ENCODE measurements at regions not wholly inside any gene's neighbourhood (a gene's known extent, or its start where the extent isn't known, plus 50 kb on each side); places are given as distances from the start of the nearest gene placed in this dataset.

DNA sequence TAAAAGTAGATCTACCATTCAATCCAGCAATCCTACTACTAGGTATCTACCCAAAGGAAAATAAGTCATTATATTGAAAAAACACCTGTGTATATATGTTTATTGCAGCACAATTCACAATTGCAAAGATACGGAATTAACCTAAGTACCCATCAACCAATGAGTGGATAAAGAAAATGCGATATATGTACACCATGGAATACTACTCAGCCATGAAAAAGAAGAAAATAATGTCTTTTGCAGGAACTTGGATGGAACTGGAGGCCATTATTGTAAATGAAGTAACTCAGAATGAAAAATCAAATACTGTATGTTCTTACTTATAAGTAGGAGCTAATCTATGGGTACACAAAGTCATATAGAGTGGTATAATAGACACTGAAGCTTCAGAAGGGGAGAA lies 63.4 kb upstream of the PITX1 start:
- TF ChIP-seq, protein P1, sequence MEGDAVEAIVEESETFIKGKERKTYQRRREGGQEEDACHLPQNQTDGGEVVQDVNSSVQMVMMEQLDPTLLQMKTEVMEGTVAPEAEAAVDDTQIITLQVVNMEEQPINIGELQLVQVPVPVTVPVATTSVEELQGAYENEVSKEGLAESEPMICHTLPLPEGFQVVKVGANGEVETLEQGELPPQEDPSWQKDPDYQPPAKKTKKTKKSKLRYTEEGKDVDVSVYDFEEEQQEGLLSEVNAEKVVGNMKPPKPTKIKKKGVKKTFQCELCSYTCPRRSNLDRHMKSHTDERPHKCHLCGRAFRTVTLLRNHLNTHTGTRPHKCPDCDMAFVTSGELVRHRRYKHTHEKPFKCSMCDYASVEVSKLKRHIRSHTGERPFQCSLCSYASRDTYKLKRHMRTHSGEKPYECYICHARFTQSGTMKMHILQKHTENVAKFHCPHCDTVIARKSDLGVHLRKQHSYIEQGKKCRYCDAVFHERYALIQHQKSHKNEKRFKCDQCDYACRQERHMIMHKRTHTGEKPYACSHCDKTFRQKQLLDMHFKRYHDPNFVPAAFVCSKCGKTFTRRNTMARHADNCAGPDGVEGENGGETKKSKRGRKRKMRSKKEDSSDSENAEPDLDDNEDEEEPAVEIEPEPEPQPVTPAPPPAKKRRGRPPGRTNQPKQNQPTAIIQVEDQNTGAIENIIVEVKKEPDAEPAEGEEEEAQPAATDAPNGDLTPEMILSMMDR (IDR thresholded peaks at IDR 0.05): no peak
- TF ChIP-seq POLR2A (IDR thresholded peaks at IDR 0.05): no peak
